ENCODE measurements at regions not wholly inside any gene's neighbourhood (a gene's known extent, or its start where the extent isn't known, plus 50 kb on each side); places are given as distances from the start of the nearest gene placed in this dataset.

DNA sequence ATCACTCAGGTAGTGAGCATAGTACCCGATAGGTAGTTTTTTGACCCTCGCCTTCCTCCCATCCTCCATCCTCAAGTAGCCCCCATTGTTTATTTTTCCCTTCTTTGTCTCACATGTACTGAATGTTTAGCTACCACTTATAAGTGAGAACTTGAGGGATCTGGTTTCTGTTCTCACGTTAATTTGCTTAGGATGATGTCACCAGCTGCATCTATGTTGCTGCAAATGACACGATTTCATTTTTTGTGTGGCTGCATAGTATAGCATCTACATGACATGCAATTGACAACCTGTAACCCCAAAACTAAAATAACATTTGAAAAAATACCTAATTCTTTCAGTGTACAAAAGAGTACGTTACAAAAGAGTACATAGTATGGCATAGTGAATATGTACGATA lies 254.0 kb upstream of the NOVA1 start:
- no peak overlapping the region for H3K4me3 ChIP-seq (ENCODE audit: control extremely low read depth in 1 of 5, extremely low read depth in 1 of 5, insufficient read depth in 1 of 5, low read depth in 2 of 5, low read length in 4 of 5)
- H3K4me1 ChIP-seq (ENCODE audit: control insufficient read depth in 2 of 2, insufficient read depth in 2 of 2, low read length in 2 of 2) = no peaks in the 10 kb centered on the region
- H3K9me3 Mint-ChIP-seq (ENCODE audit: insufficient read depth) = peaks cover 3% of the 10 kb centered on the region
- H3K79me2 ChIP-seq (ENCODE audit: control insufficient read depth, insufficient read depth, low read length) = no peaks in the 10 kb centered on the region
- H3K27me3 ChIP-seq (replicated peaks in 1 of 4; ENCODE audit: control extremely low read depth in 1 of 4, control insufficient read depth in 3 of 4, insufficient read depth in 4 of 4, low read length in 3 of 4) = no peaks in the 10 kb centered on the region
- intact Hi-C loops (cut with micrococcal nuclease) = no loop called here
- H3K4me1 Mint-ChIP-seq = no peaks in the 10 kb centered on the region
- H3K4me3 Mint-ChIP-seq = no peak overlapping the region
- no peak overlapping the region for H3K4me2 ChIP-seq (replicated peaks; ENCODE audit: low read depth, low read length, poor library complexity, severe bottlenecking)
- 100% methylated on average over 1 of the region's 6 CpGs for WGBS (ENCODE audit: insufficient coverage)
- DNase-seq = no peak
- H3K27ac ChIP-seq (ENCODE audit: low read length in 2 of 2) = no peak overlapping the region
- no peak overlapping the region for H3K9ac ChIP-seq (ENCODE audit: low read length)
- no peaks in the 10 kb centered on the region for H3K27me3 Mint-ChIP-seq
- no peak overlapping the region for H2AFZ ChIP-seq (ENCODE audit: insufficient read depth, low read depth, low read length, poor library complexity, severe bottlenecking)
- no peaks in the 10 kb centered on the region for H3K36me3 ChIP-seq (replicated peaks in 1 of 2; ENCODE audit: control extremely low read depth in 1 of 2, control insufficient read depth in 1 of 2, extremely low read depth in 1 of 2, insufficient read depth in 2 of 2, low read length in 1 of 2)
- no peak for ATAC-seq (ENCODE audit: low read depth)
- TF ChIP-seq EZH2 (IDR thresholded peaks at IDR 0.05; ENCODE audit: borderline replicate concordance, insufficient read depth, low read depth, low read length, poor library complexity, severe bottlenecking) = no peak
- TF ChIP-seq CTCF (IDR thresholded peaks at IDR 0.05) = no peak
- POLR2A ChIA-PET = no interaction called here
- H4K20me1 ChIP-seq (ENCODE audit: control insufficient read depth, insufficient read depth, low read length, poor library complexity, severe bottlenecking) = no peaks in the 10 kb centered on the region
- CTCF ChIA-PET = no interaction called here
- H3K9me3 ChIP-seq (ENCODE audit: control extremely low read depth in 1 of 3, control insufficient read depth in 2 of 3, insufficient read depth in 1 of 3, low read length in 2 of 3) = peaks cover 0 to 4% (median 0%) of the 10 kb centered on the region in 3 donors
- no peak overlapping the region for H3K27ac Mint-ChIP-seq

GRCh38 chr14:26855077-26855753 lies 257.4 kb upstream of the NOVA1 start:
- 85% methylated on average over 2 of the region's 7 CpGs for WGBS (ENCODE audit: insufficient coverage)
- Mint-ChIP-seq H3K9me3 (ENCODE audit: insufficient read depth) (no peaks in the 10 kb centered on the region), H3K4me3 (no peak overlapping the region), H3K27me3 (no peaks in the 10 kb centered on the region), H3K4me1 (no peaks in the 10 kb centered on the region), H3K27ac (no peak overlapping the region)
- Histone ChIP-seq H2AFZ (ENCODE audit: insufficient read depth, low read depth, low read length, poor library complexity, severe bottlenecking) (no peak overlapping the region), H3K27me3 (replicated peaks in 1 of 4; ENCODE audit: control extremely low read depth in 1 of 4, control insufficient read depth in 3 of 4, insufficient read depth in 4 of 4, low read length in 3 of 4) (no peaks in the 10 kb centered on the region), H4K20me1 (ENCODE audit: control insufficient read depth, insufficient read depth, low read length, poor library complexity, severe bottlenecking) (no peaks in the 10 kb centered on the region), H3K36me3 (replicated peaks in 1 of 2; ENCODE audit: control extremely low read depth in 1 of 2, control insufficient read depth in 1 of 2, extremely low read depth in 1 of 2, insufficient read depth in 2 of 2, low read length in 1 of 2) (no peaks in the 10 kb centered on the region), H3K27ac (ENCODE audit: low read length in 2 of 2) (no peak overlapping the region), H3K4me3 (ENCODE audit: control extremely low read depth in 1 of 5, extremely low read depth in 1 of 5, insufficient read depth in 1 of 5, low read depth in 2 of 5, low read length in 4 of 5) (no peak overlapping the region), H3K4me2 (replicated peaks; ENCODE audit: low read depth, low read length, poor library complexity, severe bottlenecking) (no peak overlapping the region), H3K4me1 (ENCODE audit: control insufficient read depth in 2 of 2, insufficient read depth in 2 of 2, low read length in 2 of 2) (no peaks in the 10 kb centered on the region), H3K9ac (ENCODE audit: low read length) (no peak overlapping the region), H3K79me2 (ENCODE audit: control insufficient read depth, insufficient read depth, low read length) (no peaks in the 10 kb centered on the region), H3K9me3 (ENCODE audit: control extremely low read depth in 1 of 3, control insufficient read depth in 2 of 3, insufficient read depth in 1 of 3, low read length in 2 of 3) (peaks cover 0 to 4% (median 0%) of the 10 kb centered on the region in 3 donors)
- intact Hi-C loops (cut with micrococcal nuclease) = no loop called here
- POLR2A ChIA-PET = no interaction called here
- CTCF ChIA-PET = no interaction called here
- no peak for DNase-seq
- no peak for TF ChIP-seq CTCF (IDR thresholded peaks at IDR 0.05)
- TF ChIP-seq EZH2 (IDR thresholded peaks at IDR 0.05; ENCODE audit: borderline replicate concordance, insufficient read depth, low read depth, low read length, poor library complexity, severe bottlenecking) = no peak
- no peak for ATAC-seq (ENCODE audit: low read depth)
